Loucy (cell line): ENCODE measurements at regions not wholly inside any gene's neighbourhood (a gene's known extent, or its start where the extent isn't known, plus 50 kb on each side); places are given as distances from the start of the nearest gene placed in this dataset.

Source experiments
- H2AFZ ChIP-seq: fragments of 200-600 bp; sonication (generic); 2 replicates; pipeline ENCODE4 v1.6.0; 2016; ENCODE audit warnings: antibody characterized with exemption, mild to moderate bottlenecking, low read length, moderate library complexity
- H3F3A ChIP-seq: fragments of 200-600 bp; 2 replicates; pipeline ENCODE4 v1.6.0; 2016; ENCODE audit warnings: antibody characterized with exemption, low read depth, mild to moderate bottlenecking
- H3K27me3 ChIP-seq: fragments of 200-600 bp; sonication (generic); 2 replicates; pipeline ENCODE4 v1.6.1; 2014; ENCODE audit warnings: low read length, mild to moderate bottlenecking; ENCODE audit not compliant: insufficient read depth, poor library complexity, severe bottlenecking
- H3K36me3 ChIP-seq: fragments of 200-600 bp; sonication (generic); 2 replicates; pipeline ENCODE4 v1.6.1; 2016; ENCODE audit warnings: low read length; ENCODE audit not compliant: insufficient read depth
- H3K4me1 ChIP-seq: fragments of 200-600 bp; sonication (generic); 2 replicates; pipeline ENCODE4 v1.5.1; 2014; ENCODE audit warnings: low read length, mild to moderate bottlenecking; ENCODE audit not compliant: insufficient read depth, poor library complexity, severe bottlenecking
- H3K4me2 ChIP-seq: fragments of 200-600 bp; sonication (generic); 2 replicates; pipeline ENCODE4 v1.6.0; 2014; ENCODE audit warnings: antibody characterized with exemption, low read length, low read depth, mild to moderate bottlenecking; ENCODE audit not compliant: poor library complexity, severe bottlenecking
- H3K4me3 ChIP-seq: fragments of 200-600 bp; sonication (generic); 2 replicates; pipeline ENCODE4 v1.5.1; 2014; ENCODE audit warnings: low read length, mild to moderate bottlenecking, mixed read lengths; ENCODE audit not compliant: poor library complexity, severe bottlenecking
- H3K79me2 ChIP-seq: fragments of 200-600 bp; sonication (generic); 2 replicates; pipeline ENCODE4 v1.6.1; 2014; ENCODE audit warnings: low read length; ENCODE audit not compliant: insufficient read depth
- H3K9ac ChIP-seq: fragments of 200-600 bp; sonication (generic); 2 replicates; pipeline ENCODE4 v1.6.0; 2014; ENCODE audit warnings: mild to moderate bottlenecking, low read depth, low read length, moderate library complexity; ENCODE audit not compliant: poor library complexity, severe bottlenecking
- H3K9me2 ChIP-seq: fragments of 200-600 bp; sonication (generic); replicated peaks from 2 replicates; pipeline ENCODE4 v1.6.1; 2016; ENCODE audit warnings: low read depth, low read length, mixed read lengths
- H3K9me3 ChIP-seq: fragments of 200-600 bp; sonication (generic); 2 replicates; pipeline ENCODE4 v1.6.1; 2014; ENCODE audit warnings: mild to moderate bottlenecking, antibody characterized with exemption, low read length, low read depth; ENCODE audit not compliant: insufficient read depth
- H4K20me1 ChIP-seq: fragments of 200-600 bp; sonication (generic); 2 replicates; pipeline ENCODE4 v1.6.0; 2014; ENCODE audit warnings: antibody characterized with exemption, low read length, mild to moderate bottlenecking; ENCODE audit not compliant: insufficient read depth, poor library complexity, severe bottlenecking
- CTCF ChIP-seq: fragments of 200-600 bp; sonication (generic); conservative IDR thresholded peaks from 2 replicates; pipeline ENCODE4 v1.5.1; 2014; ENCODE audit warnings: mild to moderate bottlenecking, antibody characterized with exemption, low read length
- EZH2phosphoT487 ChIP-seq: fragments of 200-600 bp; IDR thresholded peaks from 2 replicates; pipeline ENCODE4 v1.6.1; 2018; ENCODE audit warnings: antibody characterized with exemption, mild to moderate bottlenecking, moderate library complexity, borderline replicate concordance

GRCh38 chr10:75293446-75293820, 57.7 kb upstream of the COMTD1 start:
- Histone ChIP-seq H3K4me2 (no peak overlapping the region), H2AFZ (no peak overlapping the region), H3K27me3 (no peaks in the 10 kb centered on the region)

GRCh38 chr10:75292794-75293445, 57.2 kb upstream of the COMTD1 start:
- Histone ChIP-seq H3K36me3 (no peaks in the 10 kb centered on the region), H3K4me3 (no peak overlapping the region), H3K9ac (no peak overlapping the region), H2AFZ (peak overlapping the region; percentile 6; the same call in 1 of the 2 replicates), H3F3A (no peaks in the 10 kb centered on the region), H3K79me2 (no peaks in the 10 kb centered on the region), H4K20me1 (no peaks in the 10 kb centered on the region), H3K9me3 (no peaks in the 10 kb centered on the region), H3K4me2 (no peak overlapping the region), H3K27me3 (no peaks in the 10 kb centered on the region), H3K9me2 (no peaks in the 10 kb centered on the region), H3K4me1 (peaks cover 23% of the 10 kb centered on the region)
- TF ChIP-seq CTCF (no peak), EZH2phosphoT487 (no peak)

More at GRCh38 chr10:75293446-75293820, 57.7 kb upstream of the COMTD1 start:
- H4K20me1 ChIP-seq: no peaks in the 10 kb centered on the region
- H3K79me2 ChIP-seq: no peaks in the 10 kb centered on the region
- no peaks in the 10 kb centered on the region for H3F3A ChIP-seq
- H3K36me3 ChIP-seq: no peaks in the 10 kb centered on the region
- H3K4me1 ChIP-seq: peaks cover 23% of the 10 kb centered on the region
- no peak overlapping the region for H3K9ac ChIP-seq
- no peak for TF ChIP-seq CTCF
- TF ChIP-seq EZH2phosphoT487: no peak
- H3K4me3 ChIP-seq: no peak overlapping the region
- no peaks in the 10 kb centered on the region for H3K9me2 ChIP-seq
- H3K9me3 ChIP-seq: no peaks in the 10 kb centered on the region

GRCh38 chr10:75291805-75292204, 56.0 kb upstream of the COMTD1 start:
- TF ChIP-seq EZH2phosphoT487: no peak
- no peak for TF ChIP-seq CTCF
- Histone ChIP-seq H3K9me3 (no peaks in the 10 kb centered on the region), H3K27me3 (no peaks in the 10 kb centered on the region), H3K79me2 (no peaks in the 10 kb centered on the region), H4K20me1 (no peaks in the 10 kb centered on the region), H3K9me2 (no peaks in the 10 kb centered on the region), H3F3A (no peaks in the 10 kb centered on the region), H3K4me2 (no peak overlapping the region), H3K9ac (no peak overlapping the region), H3K4me3 (no peak overlapping the region), H3K4me1 (peaks cover 16% of the 10 kb centered on the region), H2AFZ (no peak overlapping the region), H3K36me3 (no peaks in the 10 kb centered on the region)
